ENCODE measurements at regions not wholly inside any gene's neighbourhood (a gene's known extent, or its start where the extent isn't known, plus 50 kb on each side); places are given as distances from the start of the nearest gene placed in this dataset.

DNA sequence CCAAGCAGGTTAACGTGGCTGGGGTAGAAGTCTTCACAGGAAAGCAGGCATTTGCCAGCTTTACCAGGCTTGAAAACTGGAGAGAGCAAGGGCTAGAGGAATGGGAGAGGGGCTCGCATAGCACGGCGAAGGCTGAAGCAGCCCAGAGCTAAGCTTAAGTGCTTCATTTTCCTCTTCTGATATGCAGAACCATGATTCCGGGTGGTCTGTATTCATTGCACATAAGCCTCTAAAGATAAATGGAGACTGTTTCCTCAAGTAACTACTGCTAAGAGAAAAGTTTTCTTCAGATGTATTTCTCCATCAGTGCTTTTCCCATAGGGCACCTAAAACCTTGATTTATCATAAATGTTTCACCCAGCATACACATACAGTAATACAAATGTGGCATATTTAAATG lies 414.1 kb downstream of the MLLT3 start:
- intact Hi-C loops (cut with DNase I), result no loop called here
- no peak for DNase-seq (ENCODE audit: low spot score)

- no peak for DNase-seq (ENCODE audit: low spot score)
- intact Hi-C loops (cut with DNase I), result no loop called here
These were observed 415.1 kb downstream of the MLLT3 start for GRCh38 chr9:20207176-20207575.

GRCh38 chr9:20205821-20206220 lies 416.5 kb downstream of the MLLT3 start:
- intact Hi-C loops (cut with DNase I), result no loop called here
- no peak for DNase-seq (ENCODE audit: low spot score)

DNA sequence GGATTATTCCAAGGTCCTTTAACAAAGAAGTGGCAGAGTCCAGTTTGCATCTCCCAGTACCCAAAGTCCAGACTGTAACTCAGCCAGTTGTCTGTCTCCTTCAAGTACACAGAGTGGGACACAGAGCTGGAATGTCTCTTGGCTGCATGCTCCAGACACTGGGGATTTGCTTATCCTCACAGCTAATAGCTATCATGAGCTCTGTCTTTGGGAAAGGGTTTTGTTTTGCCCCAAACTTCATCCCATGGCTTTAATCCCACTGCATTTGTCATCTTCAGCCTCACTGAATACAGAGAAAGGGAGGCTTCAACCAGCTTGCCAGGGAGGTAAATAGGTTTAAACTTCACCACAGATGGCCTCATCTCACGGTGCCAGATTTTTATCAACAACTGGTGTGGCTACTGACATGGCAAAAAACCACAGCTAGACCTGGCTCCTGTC lies 412.2 kb upstream of the SLC24A2 start:
- intact Hi-C loops (cut with DNase I), result no loop called here
- no peak for DNase-seq (ENCODE audit: low spot score)

DNA sequence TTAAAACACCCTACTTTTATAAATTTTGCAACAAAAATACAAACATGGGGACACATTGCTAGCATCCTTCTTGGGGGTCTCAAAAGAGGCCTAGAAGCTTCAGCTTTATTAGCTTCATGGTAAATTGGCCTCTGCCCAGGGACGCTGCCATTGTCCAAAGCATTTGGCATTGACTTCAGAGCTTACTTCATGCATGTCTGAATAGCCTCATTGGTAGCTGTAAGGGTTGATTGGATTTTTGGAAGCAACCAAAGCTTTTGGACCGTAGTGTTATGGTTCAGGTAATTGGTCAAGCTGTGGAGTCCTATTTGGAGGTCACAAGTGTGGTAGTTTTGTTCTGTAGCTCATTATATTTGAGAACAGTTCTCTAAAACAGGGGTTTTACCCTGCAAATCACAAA lies 411.7 kb upstream of the SLC24A2 start:
- DNase-seq (ENCODE audit: low spot score), result no peak
- intact Hi-C loops (cut with DNase I), result no loop called here

GRCh38 chr9:20199111-20199510 lies 410.3 kb upstream of the SLC24A2 start:
- intact Hi-C loops (cut with DNase I), result no loop called here
- DNase-seq (ENCODE audit: low spot score), result no peak

- intact Hi-C loops (cut with DNase I), result no loop called here
- DNase-seq (ENCODE audit: low spot score), result no peak
These were observed 409.3 kb upstream of the SLC24A2 start for GRCh38 chr9:20197976-20198685.

- intact Hi-C loops (cut with DNase I), result loop anchor here in 1 of 2 donors (5.0 kb wide), 1 partner anchor 1844 kb away; no protein-coding TSS in a partner anchor
- no peak for DNase-seq (ENCODE audit: low spot score)
These were observed 402.5 kb upstream of the SLC24A2 start for GRCh38 chr9:20191228-20191840.

DNA sequence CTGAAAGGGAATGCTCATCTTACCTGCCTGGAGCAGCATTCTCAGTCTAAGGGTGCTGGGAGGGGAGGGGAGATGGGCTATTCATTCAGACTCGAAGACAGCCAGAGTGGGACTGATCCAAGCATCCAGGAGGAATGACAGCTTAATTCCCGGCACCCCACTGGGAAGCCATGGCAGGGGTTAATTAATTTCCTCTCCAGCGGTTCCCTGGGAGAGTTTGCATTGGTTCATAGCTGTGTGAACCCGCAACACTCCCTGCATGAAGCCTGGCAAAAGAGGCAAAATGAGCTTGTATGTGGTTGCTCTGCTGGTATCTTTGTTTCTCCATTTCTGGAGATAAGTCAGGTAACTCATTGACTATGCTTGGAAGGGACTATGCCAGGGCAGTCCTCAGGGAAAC lies 401.0 kb upstream of the SLC24A2 start:
- intact Hi-C loops (cut with DNase I), result loop anchor here in 1 of 2 donors (5.0 kb wide), 1 partner anchor 1843 kb away; no protein-coding TSS in a partner anchor
- DNase-seq (ENCODE audit: low spot score), result no peak

DNA sequence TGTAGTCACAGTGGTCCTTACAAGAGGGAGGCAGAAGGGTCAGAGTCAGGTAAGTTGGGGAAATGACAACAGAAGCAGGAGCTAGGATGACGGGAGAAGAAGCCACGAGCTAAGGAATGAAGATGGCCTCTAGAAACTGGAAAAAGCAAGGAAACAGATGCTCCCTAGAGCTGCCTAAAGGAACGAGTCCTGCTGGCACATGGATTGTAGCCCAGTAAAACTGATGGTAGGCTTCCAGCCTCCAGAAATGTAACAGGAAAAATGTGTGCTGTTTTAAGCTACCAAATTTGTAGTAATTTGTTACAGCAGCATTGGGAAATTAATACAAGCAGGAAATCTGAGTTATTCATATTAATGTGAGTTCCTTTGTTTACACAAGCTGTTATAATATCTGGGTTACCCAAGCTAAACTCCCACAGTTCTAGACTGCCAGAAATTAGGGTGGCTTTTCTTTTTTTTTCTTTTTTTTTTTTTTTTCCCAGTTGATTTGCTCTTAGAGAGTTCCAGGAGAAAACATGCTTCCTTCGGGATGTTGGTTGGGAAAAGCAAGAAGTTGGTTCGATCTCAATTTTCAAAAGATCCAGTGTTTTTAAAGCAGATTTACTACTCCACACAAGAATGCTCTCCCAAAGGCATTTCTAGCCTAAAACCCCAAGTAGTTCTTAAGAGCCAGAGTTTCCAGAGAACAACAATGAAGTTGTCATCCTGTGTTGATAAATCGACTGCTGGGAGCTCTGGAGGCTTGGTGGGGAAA lies 400.0 kb upstream of the SLC24A2 start:
- intact Hi-C loops (cut with DNase I), result no loop called here

GRCh38 chr9:20187318-20187717 lies 398.5 kb upstream of the SLC24A2 start:
- intact Hi-C loops (cut with DNase I), result no loop called here
- no peak for DNase-seq (ENCODE audit: low spot score)

More for the DNA sequence above, 400.0 kb upstream of the SLC24A2 start:
- DNase-seq (ENCODE audit: low spot score), result no peak

- intact Hi-C loops (cut with DNase I), result no loop called here
- no peak for DNase-seq (ENCODE audit: low spot score)
These were observed 398.0 kb upstream of the SLC24A2 start for GRCh38 chr9:20186823-20187222.

- DNase-seq (ENCODE audit: low spot score), result no peak
- intact Hi-C loops (cut with DNase I), result no loop called here
These were observed 397.4 kb upstream of the SLC24A2 start for GRCh38 chr9:20186231-20186630.

DNA sequence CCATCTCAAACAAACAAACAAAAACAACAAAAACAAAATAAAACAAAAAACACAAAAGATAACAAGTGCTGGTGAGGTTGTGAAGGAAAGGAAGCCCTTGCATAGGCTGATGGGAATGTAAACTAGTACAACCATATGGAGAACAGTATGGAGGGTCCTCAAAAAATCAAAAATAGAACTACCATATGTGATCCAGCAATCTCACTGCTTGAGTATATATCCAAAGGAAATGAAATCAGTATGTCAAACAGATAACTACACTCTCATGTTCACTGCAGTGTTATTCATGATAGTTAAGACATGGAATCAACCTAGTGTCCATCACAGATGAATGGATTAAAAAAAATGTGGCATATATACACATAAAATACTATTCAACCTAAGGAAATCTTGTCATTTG lies 395.7 kb upstream of the SLC24A2 start:
- no peak for DNase-seq (ENCODE audit: low spot score)
- intact Hi-C loops (cut with DNase I), result no loop called here

DNA sequence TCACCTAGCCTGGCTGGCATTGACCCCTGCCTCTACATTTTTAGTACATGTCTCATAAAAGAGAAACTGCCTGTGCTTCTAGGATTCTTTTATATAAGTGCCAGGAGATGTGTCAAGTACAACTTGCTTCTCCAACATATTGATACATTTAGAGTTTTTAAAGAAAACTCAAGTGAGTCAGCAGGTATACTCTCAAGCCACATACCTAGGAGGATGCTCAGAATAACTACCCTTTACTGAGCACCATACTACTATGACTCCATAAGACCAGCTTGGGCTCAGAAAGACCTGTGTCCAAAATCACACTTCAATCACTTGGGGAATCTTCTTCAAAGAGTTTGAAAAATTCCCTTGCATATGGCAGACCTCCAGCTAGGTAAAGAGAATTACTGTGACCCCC lies 389.8 kb upstream of the SLC24A2 start:
- no peak for DNase-seq (ENCODE audit: low spot score)
- intact Hi-C loops (cut with DNase I), result no loop called here

DNA sequence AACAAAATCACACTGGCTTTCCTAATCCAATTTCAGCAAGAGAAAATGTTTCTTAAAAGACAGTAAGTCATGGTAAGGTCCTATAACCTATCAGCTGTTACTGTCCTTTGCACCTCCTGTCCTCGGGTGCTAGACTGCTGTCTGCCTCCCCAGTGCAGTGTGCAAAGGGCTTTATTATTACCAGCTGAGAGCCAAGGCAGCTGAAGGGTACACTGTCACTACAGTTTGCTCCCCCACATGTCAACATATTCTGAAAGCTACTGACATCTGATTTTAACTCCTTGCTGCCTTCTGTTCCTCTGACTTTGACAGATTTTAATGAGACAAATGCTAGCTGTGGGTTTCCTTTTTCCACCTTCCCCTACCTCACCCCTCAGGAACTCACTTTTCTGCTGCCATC lies 389.4 kb upstream of the SLC24A2 start:
- DNase-seq (ENCODE audit: low spot score), result no peak
- intact Hi-C loops (cut with DNase I), result no loop called here

GRCh38 chr9:20170122-20170521 lies 381.3 kb upstream of the SLC24A2 start:
- DNase-seq (ENCODE audit: low spot score), result no peak
- intact Hi-C loops (cut with DNase I), result no loop called here

DNA sequence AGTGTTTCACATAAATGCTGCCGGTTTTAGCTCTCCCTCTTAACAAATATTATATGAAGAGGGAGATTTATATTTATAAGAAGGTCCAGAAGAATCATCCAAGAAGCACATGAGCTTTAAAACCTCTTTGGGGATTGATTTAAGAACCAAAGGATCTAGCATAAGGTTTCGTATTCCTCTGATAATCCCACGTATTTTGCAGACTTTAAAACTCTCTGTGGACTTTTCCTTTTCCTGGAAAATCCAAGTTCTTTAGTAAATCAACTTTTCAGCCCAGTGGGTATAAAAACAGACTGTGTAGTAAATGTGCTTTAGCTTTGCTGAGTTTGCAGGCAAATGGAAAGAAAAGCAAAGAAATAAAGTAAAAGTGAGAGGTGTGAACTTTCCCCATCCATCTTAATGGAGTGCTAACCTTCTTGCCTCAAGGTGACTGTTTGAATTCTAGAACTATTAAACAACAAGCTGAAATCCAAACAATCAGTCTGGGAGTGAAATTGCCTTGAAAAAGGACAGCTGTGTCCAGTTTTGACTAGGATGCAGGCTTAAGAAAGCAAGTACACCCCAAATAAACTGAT lies 363.4 kb upstream of the SLC24A2 start:
- intact Hi-C loops (cut with DNase I), result no loop called here
- no peak for DNase-seq (ENCODE audit: low spot score)

DNA sequence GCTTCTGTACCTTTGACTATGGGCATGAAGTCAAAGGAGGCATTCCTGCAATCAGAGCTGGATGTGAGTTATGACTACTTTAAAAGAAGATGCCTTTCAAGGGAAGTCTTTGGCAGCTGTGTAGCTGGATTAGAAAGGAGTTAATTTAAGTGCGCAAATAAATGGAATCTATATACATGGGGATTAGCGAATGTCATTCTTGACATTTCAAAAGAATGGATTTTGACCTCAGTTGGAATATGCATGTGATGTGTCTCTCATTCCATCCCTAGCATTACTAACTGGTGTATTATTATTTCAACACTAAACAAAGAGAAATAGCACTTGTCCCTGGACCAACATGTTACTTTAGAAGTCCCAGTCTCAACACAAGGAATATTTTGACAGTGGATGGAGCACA lies 359.6 kb upstream of the SLC24A2 start:
- intact Hi-C loops (cut with DNase I), result no loop called here

GRCh38 chr9:20144197-20144596 lies 355.4 kb upstream of the SLC24A2 start:
- no peak for DNase-seq (ENCODE audit: low spot score)
- intact Hi-C loops (cut with DNase I), result no loop called here

More for the DNA sequence above, 359.6 kb upstream of the SLC24A2 start:
- no peak for DNase-seq (ENCODE audit: low spot score)

Measured in posterior vena cava (tissue), 2 donors.